NCI-H774 (cell line): ENCODE measurements at regions not wholly inside any gene's neighbourhood (a gene's known extent, or its start where the extent isn't known, plus 50 kb on each side); places are given as distances from the start of the nearest gene placed in this dataset.
"Not testable (repeated sequence)": the region's sequence is repeated elsewhere in the genome, so short reads cannot be mapped to it uniquely, and the experiment has no call there.

ENCODE experiments used
- DNase-seq: peaks from one replicate; lab custom pipeline; 2025; lab: John Stamatoyannopoulos, UW

DNA sequence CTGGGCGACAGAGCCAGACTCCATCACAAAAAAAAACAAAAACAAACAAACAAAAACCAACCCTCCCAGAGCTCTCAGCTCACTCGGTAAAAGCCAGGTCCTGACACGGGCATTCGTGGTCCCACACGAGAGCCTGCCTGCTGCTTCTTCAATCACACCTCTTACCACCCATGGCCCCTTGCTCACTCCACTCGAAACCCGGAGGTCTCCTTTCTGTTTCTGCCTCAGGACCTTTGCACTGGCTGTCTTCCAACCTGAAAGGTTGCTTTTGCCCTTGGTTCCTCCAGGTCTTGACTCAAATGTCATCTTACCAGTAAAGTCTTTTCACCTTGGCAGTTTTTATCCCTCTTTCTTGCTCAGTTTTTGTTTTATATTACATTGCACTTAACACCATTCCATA, 169.6 kb downstream of the EVX1 start:
- DNase-seq = no peak

DNA sequence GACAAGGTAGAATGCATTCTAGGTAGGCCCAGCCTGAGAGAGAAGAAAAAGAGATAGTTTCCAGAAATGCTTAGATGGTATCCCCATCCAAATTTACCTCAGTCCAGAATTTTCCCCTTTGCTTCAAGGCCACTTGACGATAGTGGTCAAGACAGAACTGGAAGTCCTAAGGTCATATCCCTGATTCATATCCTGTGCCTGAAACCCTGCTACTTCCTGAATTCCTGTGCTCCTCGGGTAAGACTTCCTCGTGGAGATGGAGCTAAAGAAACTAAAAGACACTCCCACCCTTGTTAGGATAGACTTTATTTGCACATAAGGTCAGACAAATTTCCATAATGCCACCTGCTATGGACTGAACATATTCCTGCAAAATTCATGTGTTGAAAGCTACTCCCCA, 175.9 kb downstream of the EVX1 start:
- DNase-seq = no peak

- DNase-seq = no peak
Observed at GRCh38 chr7:27419581-27420177, 177.1 kb downstream of the EVX1 start.

GRCh38 chr7:27420702-27421101, 178.1 kb downstream of the EVX1 start:
- no peak for DNase-seq

DNA sequence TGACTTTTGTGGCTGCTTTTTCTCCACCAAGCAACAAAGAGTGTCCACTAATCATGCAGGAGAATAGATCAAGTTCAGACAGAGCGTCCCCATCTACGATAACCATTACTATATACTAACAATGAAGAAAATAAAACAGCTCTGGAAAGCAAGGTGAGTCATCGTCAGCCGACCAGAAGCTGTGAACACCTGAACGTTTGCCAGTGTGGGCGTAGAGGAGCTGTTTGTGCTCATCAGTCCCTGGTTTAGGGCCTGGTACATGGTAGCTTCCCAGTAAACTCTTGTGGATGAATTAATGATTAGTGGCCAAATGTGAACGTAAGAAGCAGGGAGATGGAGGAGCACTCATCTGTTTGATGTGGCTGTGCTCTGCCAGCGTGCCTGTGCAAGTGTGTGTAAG, 180.7 kb downstream of the EVX1 start:
- DNase-seq = no peak

- no peak for DNase-seq
Observed at GRCh38 chr7:27423821-27424220, 181.2 kb downstream of the EVX1 start.

- DNase-seq = no peak
Observed at GRCh38 chr7:27424231-27424630, 181.6 kb downstream of the EVX1 start.

GRCh38 chr7:27424749-27425148, 182.1 kb downstream of the EVX1 start:
- DNase-seq = no peak

DNA sequence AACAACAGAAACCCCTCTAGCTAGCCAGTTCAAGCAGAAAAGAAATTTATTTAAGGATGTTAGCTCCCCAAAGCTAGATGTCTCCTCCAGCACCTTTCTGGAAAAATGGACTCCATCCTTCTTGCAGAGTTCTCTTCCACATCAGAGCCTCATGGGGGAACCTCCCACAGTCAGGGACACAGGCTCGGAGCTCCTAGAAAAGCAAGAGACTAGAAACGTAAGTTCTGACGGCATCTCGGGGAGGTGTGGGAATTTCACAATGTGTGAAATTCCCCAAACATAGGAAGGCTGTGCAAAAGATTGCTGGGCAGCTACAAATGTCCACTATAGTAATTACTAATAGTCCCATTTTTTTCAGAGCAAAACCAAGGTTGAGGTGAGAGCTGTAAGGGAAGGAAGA, 184.8 kb downstream of the EVX1 start:
- DNase-seq = no peak

- DNase-seq = no peak
Observed at GRCh38 chr7:27430105-27430504, 187.5 kb downstream of the EVX1 start.

DNA sequence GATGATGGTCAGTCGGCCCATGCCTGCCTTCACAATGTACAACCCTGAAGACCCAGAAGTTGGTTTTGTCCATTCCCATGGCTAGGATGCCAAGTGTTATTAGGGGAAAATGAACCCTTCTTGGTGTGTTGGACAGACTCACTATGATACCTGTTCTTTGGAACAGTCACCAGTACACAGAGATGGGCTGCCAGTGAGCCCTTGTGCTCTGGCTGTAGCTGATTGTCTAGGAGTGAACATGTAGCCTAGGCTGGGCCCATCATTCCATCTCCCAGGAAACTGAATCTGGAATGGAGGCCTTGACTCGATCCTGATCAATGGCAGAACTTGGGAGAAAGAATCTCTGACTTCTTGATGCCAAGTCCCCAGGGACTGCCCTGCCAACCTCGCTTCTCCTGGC, 188.9 kb downstream of the EVX1 start:
- DNase-seq = no peak

- no peak for DNase-seq
Observed at GRCh38 chr7:27433581-27433980, 191.0 kb downstream of the EVX1 start.

DNA sequence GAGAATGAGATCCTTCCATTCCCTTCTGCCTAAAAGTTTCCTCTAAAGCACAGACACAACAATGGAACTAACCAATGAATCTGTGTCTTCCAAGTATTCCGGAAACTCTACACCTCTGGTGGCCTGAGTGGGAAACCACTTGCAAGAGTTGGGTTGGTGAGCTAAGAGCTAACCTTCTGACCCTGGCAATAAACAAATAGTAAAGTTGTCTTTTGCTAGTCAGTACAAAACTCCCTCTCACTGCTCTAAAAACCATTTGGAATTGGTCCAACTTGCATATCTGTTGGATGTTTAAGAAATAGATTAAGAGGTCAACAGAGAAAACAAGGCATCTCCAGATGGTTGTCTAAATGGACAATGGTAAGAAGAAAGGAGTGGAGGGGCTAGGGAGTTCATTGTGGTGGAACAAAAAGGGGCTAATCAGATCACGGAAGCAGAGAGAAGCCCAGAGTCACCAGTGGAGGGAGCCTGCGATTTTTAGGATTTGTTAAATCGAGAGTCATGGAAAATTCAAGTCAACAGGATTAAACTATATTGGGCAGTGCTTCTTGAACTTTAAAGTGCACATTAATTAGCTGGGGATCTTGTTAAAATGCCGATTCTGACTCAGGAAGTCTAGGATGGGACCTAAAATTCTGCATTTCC, 192.3 kb downstream of the EVX1 start:
- DNase-seq = no peak

GRCh38 chr7:27435461-27435860, 192.9 kb downstream of the EVX1 start:
- DNase-seq = no peak

DNA sequence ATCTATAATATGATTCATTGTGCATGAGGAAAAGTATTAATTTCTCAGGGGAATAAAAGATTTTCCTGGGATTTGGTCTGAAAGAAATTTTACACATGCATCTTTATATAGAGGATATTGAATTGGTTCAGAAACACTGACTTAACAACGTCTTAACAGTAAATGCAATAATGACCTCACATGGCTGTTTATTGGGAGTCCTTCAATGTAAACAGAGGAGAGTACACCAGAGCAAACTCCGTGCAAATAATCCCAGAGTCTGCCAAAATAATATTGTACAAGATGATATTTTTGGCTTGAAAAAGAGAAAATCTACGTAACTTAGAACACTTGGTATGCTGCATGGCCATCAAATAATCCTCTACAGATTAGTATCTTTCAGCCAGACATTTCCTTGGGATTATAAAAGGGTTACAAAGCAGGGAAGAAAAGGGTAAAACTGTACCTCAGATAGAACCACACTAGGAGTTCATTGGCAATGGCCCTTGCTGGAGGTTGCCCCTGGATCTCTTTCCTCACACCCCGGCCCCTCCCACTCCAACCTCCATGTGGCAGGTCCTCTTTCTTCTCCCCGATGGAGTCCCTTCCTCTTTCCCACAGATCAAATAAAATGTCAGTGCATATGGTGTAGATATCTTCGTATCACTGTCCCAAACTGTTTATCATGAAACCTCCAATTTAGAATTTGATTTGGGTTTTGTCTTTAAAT, 196.4 kb downstream of the EVX1 start:
- DNase-seq = no peak

GRCh38 chr7:27442455-27442854, 199.9 kb downstream of the EVX1 start:
- no peak for DNase-seq

DNA sequence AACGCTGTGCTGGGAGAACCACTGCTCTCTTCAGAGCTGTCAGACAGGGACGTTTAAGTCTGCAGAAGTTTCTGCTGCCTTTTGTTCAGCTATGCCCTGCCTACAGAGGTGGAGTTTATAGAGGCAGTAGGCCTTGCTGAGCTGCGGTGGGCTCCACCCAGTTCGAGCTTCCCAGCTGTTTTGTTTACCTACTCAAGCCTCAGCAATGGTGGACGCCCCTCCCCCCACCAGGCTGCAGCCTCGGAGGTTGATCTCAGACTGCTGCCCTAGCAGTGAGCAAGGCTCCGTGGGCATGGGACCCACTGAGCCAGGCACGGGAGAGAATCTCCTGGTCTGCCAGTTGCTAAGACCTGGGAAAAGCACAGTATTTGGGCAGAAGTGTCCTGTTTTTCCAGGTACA, 206.4 kb downstream of the EVX1 start:
- DNase-seq = not testable (repeated sequence)

DNA sequence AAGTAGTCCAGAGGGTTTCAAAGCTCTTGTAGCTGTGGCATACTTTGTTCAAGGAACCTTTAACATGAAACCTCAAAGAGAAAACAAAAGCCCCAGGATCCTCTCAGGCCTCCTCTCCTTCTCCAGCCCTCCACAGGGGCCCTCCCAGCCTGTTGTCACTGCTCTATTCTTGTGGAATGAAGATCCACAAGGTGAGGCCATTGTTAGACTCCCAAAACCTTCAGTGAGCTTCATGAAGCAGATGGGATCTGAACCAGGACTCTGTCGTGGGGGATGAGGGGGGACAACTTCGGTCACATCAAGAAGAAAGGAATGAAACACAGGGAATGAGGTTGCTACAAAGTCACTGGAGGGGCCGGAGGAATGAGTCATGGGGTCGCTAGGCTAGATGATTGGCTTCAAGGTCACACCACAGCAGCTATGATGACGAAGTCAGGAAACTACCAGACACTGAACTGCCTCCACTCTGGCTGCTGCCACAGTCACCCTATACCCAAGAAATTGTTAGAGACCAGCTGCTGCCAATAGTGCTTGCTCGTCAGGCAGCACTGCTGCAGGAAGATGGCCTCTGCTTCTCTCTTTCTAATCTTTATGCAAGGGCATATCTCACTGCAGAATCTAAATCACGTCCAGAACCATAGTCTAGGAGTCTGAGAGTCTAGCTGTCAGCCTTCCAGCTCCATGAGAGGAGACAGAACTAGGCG, 208.8 kb downstream of the HIBADH start:
- DNase-seq = no peak

DNA sequence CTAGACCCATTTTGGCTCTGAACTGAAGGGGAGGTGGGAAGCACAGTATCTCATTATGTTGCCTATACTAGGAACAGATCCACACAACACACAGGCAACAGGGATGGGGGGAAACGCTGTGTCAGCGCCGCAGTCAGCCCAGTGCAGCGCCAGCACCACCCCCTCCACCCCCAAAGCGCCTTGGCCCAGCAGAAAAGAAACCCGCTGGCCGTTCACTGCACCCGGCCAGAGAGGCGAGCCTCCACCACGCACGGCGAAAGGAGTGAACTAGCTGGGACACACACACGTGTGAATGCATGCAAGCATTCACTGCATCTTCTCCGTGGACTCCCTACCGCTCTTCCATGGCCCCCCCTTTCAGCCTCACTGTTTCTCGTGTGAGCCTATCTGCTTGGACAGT, 205.6 kb downstream of the HIBADH start:
- DNase-seq = not testable (repeated sequence)

DNA sequence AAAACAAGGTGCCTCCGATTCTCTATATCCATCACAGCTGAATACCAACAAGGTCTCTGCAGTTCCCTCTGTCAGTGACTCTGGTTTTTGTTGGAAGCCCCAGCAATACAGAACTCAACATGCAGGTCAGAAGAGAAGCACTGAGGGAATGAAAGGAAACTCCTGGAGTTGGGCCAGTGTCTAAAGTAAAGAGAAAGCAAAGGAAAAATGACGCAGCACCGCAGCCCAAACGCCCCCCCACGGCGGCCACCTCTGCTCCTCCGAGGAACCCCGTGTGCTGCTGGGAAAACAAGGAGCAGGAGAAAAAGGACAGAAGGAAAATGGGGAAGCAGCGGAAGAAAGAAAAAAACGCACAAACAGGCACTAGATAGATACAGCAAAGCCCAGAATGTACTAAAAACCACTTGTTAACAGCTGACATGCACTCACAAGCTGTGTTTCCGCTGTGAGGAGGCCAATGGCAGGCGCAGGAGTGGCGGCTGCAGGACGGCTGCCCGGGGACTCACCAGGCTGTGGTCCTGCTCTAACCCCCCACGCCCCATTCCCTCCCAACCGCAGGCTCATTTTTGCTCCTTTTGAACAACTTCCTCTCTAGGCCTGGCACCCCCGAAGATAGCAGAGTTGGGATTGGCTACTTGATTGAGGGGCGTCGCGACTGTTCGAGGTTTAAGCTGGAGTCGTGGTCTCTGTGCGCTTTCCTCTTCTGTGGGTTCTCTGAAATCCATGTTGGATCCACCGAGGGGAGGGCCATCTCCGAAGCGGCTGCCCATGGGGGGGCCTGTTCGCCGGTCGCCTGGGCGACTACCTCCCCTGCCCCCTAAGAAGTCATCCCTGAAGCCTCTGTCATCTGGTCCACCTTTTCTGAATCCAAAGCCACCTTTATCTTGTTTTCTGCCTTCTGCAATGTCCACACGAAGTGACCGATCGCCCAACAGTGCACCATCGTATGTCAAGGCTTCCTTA, 204.8 kb downstream of the HIBADH start:
- DNase-seq = not testable (repeated sequence)

- no peak for DNase-seq
Observed at GRCh38 chr7:27459021-27459730, 203.5 kb downstream of the HIBADH start.
